WTC11 (cell line): ENCODE measurements at regions not wholly inside any gene's neighbourhood (a gene's known extent, or its start where the extent isn't known, plus 50 kb on each side); places are given as distances from the start of the nearest gene placed in this dataset.

Source experiments
- ATF1 ChIP-seq: sonication (generic); formaldehyde crosslinking; IDR thresholded peaks from 2 replicates; pipeline ENCODE4 v1.8.1; 2023; ENCODE audit warnings: mild to moderate bottlenecking, moderate library complexity, missing genetic modification reagents
- CREM ChIP-seq: sonication (generic); formaldehyde crosslinking; IDR thresholded peaks from 2 replicates; pipeline ENCODE4 v1.8.1; 2022; ENCODE audit warnings: mild to moderate bottlenecking, missing genetic modification reagents, moderate library complexity
- CTCF ChIP-seq: fragments of 200-600 bp; IDR thresholded peaks from 2 replicates; pipeline ENCODE4 v1.8.0; 2022; ENCODE audit warnings: antibody characterized with exemption
- E2F1 ChIP-seq: sonication (generic); formaldehyde crosslinking; IDR thresholded peaks from 2 replicates; pipeline ENCODE4 v1.8.0; 2022; ENCODE audit warnings: mild to moderate bottlenecking, missing genetic modification reagents
- IRF2 ChIP-seq: sonication (generic); formaldehyde crosslinking; IDR thresholded peaks from 2 replicates; pipeline ENCODE4 v1.8.0; 2022; ENCODE audit warnings: low read depth, missing genetic modification reagents, borderline replicate concordance
- NR2C2 ChIP-seq: sonication (generic); formaldehyde crosslinking; IDR thresholded peaks from 2 replicates; pipeline ENCODE4 v1.8.0; 2022; ENCODE audit warnings: mild to moderate bottlenecking, missing genetic modification reagents
- NR3C1 ChIP-seq: sonication (generic); formaldehyde crosslinking; conservative IDR thresholded peaks from 2 replicates; pipeline ENCODE4 v1.8.1; 2023; ENCODE audit warnings: low read depth, mild to moderate bottlenecking, missing genetic modification reagents
- SMAD3 ChIP-seq: sonication (generic); formaldehyde crosslinking; IDR thresholded peaks from 2 replicates; pipeline ENCODE4 v1.8.0; 2022; ENCODE audit warnings: missing genetic modification reagents, mild to moderate bottlenecking, borderline replicate concordance
- SP1 ChIP-seq: sonication (generic); formaldehyde crosslinking; conservative IDR thresholded peaks from 2 replicates; pipeline ENCODE4 v1.8.1; 2022; ENCODE audit warnings: missing genetic modification reagents
- TP53 ChIP-seq: sonication (generic); formaldehyde crosslinking; IDR thresholded peaks from 2 replicates; pipeline ENCODE4 v1.8.1; 2023; ENCODE audit warnings: mild to moderate bottlenecking, missing genetic modification reagents
- USF2 ChIP-seq: sonication (generic); formaldehyde crosslinking; IDR thresholded peaks from 2 replicates; pipeline ENCODE4 v1.8.1; 2023; ENCODE audit warnings: mild to moderate bottlenecking, missing genetic modification reagents, moderate library complexity
- ZBTB43 ChIP-seq: sonication (generic); formaldehyde crosslinking; IDR thresholded peaks from 2 replicates; pipeline ENCODE4 v1.8.1; 2023; ENCODE audit warnings: mild to moderate bottlenecking, missing genetic modification reagents
- ZNF532 ChIP-seq: fragments of 250-450 bp; sonication (Bioruptor Pico); IDR thresholded peaks from 2 replicates; pipeline ENCODE4 v1.9.0; 2021; ENCODE audit warnings: mild to moderate bottlenecking, borderline replicate concordance

GRCh38 chr4:111639876-111640275 is 505.4 kb upstream of the FAM241A start:
- no peak for TF ChIP-seq ATF1
- TF ChIP-seq CTCF, result no peak
- TF ChIP-seq SP1 (CRISPR knock-in tag), result no peak
- no peak for TF ChIP-seq NR3C1 (CRISPR knock-in tag)
- no peak for TF ChIP-seq USF2
- TF ChIP-seq ZBTB43 (CRISPR knock-in tag), result no peak
- no peak for TF ChIP-seq NR2C2 (CRISPR knock-in tag)
- no peak for TF ChIP-seq E2F1 (CRISPR knock-in tag)
- no peak for TF ChIP-seq TP53 (CRISPR knock-in tag)
- no peak for TF ChIP-seq CREM (CRISPR knock-in tag)
- TF ChIP-seq IRF2, result no peak
- no peak for TF ChIP-seq ZNF532 (CRISPR knock-in tag)
- no peak for TF ChIP-seq SMAD3 (CRISPR knock-in tag)
